HepG2 (cell line): ENCODE measurements at regions not wholly inside any gene's neighbourhood (a gene's known extent, or its start where the extent isn't known, plus 50 kb on each side); places are given as distances from the start of the nearest gene placed in this dataset.

Experiments used
- ATAC-seq: fragments of 200-7000 bp; cut with Tn5 transposase; 3 replicates; pipeline ENCODE4 v1.9.1; 2020; ENCODE audit warnings: mild to moderate bottlenecking, moderate library complexity
- BruUV-seq: library from RNA; stranded (reverse); fragments of 400-500 nt; replicated peaks from 2 replicates; lab custom pipeline; 2021; lab: Mats Ljungman, UMichigan
- CTCF ChIA-PET: fragments of 300-600 bp; formaldehyde crosslinking; extraction: SDS; loops from one replicate; lab custom pipeline; 2021; ENCODE audit warnings: low total read pairs, inconsistent platforms, low intra/inter-chr PET ratio; lab: Yijun Ruan, JAX
- POLR2A ChIA-PET: fragments of 350-600 bp; sonication (Branson Sonifier 250); formaldehyde crosslinking; loops from one replicate; lab custom pipeline; 2020; ENCODE audit warnings: antibody characterized with exemption, inconsistent platforms; lab: Yijun Ruan, JAX
- DNase-seq: peaks from one replicate; pipeline ENCODE4 v3.0.0-alpha.2; 2015; ENCODE audit warnings: low spot score
- FAIRE-seq: peaks from 3 replicates; lab custom pipeline; 2011; peaks lifted over from hg19 to GRCh38; lab: Jason Lieb, UNC
- H2AFZ ChIP-seq: one replicate; pipeline ENCODE4 v1.6.1; 2011; ENCODE audit warnings: low read length, inconsistent platforms
- H3K27ac ChIP-seq: fragments of 300-600 bp; 3 replicates; pipeline ENCODE4 v1.8.0; 2011; ENCODE audit warnings: mixed run types, mild to moderate bottlenecking, mixed read lengths, low read length, inconsistent platforms; ENCODE audit not compliant: insufficient read depth; ENCODE audit errors: extremely low read length
- H3K27me3 ChIP-seq, 2 experiments: fragments of 200-600 bp in 1 of 2; 2 replicates in 1 of 2; 3 replicates in 1 of 2; pipeline versions ENCODE4 v1.6.0 to v1.8.0; 2011; ENCODE audit warnings: low read length in 2 of 2, mild to moderate bottlenecking in 2 of 2, moderate library complexity in 2 of 2, inconsistent platforms in 1 of 2; ENCODE audit not compliant: insufficient read depth in 2 of 2, control insufficient read depth in 1 of 2
- H3K36me3 ChIP-seq, 2 experiments: fragments of 200-600 bp in 1 of 2; replicated peaks in 1 of 2; 2 replicates in 1 of 2; 3 replicates in 1 of 2; pipeline versions ENCODE4 v1.5.1 to v1.8.0; 2011; ENCODE audit warnings: low read length in 2 of 2, inconsistent platforms in 1 of 2; ENCODE audit not compliant: insufficient read depth in 2 of 2, control insufficient read depth in 1 of 2
- H3K4me1 ChIP-seq: 2 replicates; pipeline ENCODE4 v1.5.1; 2012; ENCODE audit warnings: low read length, inconsistent platforms; ENCODE audit not compliant: insufficient read depth
- H3K4me2 ChIP-seq: 2 replicates; pipeline ENCODE4 v1.6.0; 2011; ENCODE audit warnings: low read depth, low read length, inconsistent platforms
- H3K4me3 ChIP-seq, 3 experiments: fragments of 200-600 bp in 1 of 3; sonication (generic), shearing (Covaris generic) in 1 of 3; replicated peaks in 1 of 3; 2 replicates each; pipeline ENCODE4 v1.5.1; 2011 to 2016; ENCODE audit warnings: low read length in 3 of 3, inconsistent platforms in 2 of 3, low read depth in 2 of 3, mild to moderate bottlenecking in 2 of 3, control low read depth in 1 of 3, mixed read lengths in 1 of 3; ENCODE audit not compliant: insufficient read depth in 1 of 3
- H3K79me2 ChIP-seq: one replicate; pipeline ENCODE4 v1.6.1; 2011; ENCODE audit warnings: low read length, inconsistent platforms; ENCODE audit not compliant: insufficient read depth
- H3K9ac ChIP-seq: 2 replicates; pipeline ENCODE4 v1.6.0; 2011; ENCODE audit warnings: mild to moderate bottlenecking, low read depth, low read length, inconsistent platforms; ENCODE audit not compliant: insufficient read depth
- H3K9me3 ChIP-seq: 2 replicates; pipeline ENCODE4 v1.5.1; 2012; ENCODE audit warnings: mild to moderate bottlenecking, low read length
- H4K20me1 ChIP-seq: 2 replicates; pipeline ENCODE4 v1.6.0; 2011; ENCODE audit warnings: inconsistent platforms, mild to moderate bottlenecking, low read length, moderate library complexity; ENCODE audit not compliant: insufficient read depth
- HNRNPH1 ChIP-seq: fragments of 200-400 bp; formaldehyde crosslinking; optimal IDR thresholded peaks from 2 replicates; pipeline ENCODE3; 2017; ENCODE audit warnings: mild to moderate bottlenecking, low read depth, low read length
- MAFG ChIP-seq: sonication (generic); formaldehyde crosslinking; IDR thresholded peaks from 2 replicates; pipeline ENCODE4 v1.5.1; 2020; ENCODE audit warnings: mild to moderate bottlenecking, missing genetic modification reagents
- RCOR2 ChIP-seq: IDR thresholded peaks from 2 replicates; pipeline ENCODE4 v1.6.1; 2016; ENCODE audit warnings: missing biosample characterization, missing genetic modification reagents
- ZNF205 ChIP-seq: IDR thresholded peaks from 2 replicates; pipeline ENCODE4 v1.6.1; 2018; ENCODE audit warnings: missing biosample characterization, missing genetic modification reagents
- ZNF570 ChIP-seq: sonication (generic); formaldehyde crosslinking; IDR thresholded peaks from 2 replicates; pipeline ENCODE4 v1.4.0; 2020; ENCODE audit warnings: mild to moderate bottlenecking, missing genetic modification reagents, borderline replicate concordance
- ZNF605 ChIP-seq: sonication (generic); formaldehyde crosslinking; IDR thresholded peaks from 2 replicates; pipeline ENCODE4 v1.8.0; 2022; ENCODE audit warnings: mild to moderate bottlenecking, missing genetic modification reagents
- WGBS: methylation state at CpG from one replicate; pipeline ENCODE4 v1.1.6; 2017; ENCODE audit warnings: low lambda C conversion rate; 5-methylcytosine and 5-hydroxymethylcytosine counted together
- in situ Hi-C: cut with HindIII; loops from 2 replicates; pipeline ENCODE4 v1.10.0; 2017; ENCODE audit warnings: low pct_unique_long_range_greater_than_20kb; ENCODE audit not compliant: extremely low pct_ligation_motif_present
- intact Hi-C: fragments of 100-400 bp; cut with micrococcal nuclease; formaldehyde crosslinking; loops from one replicate; pipeline ENCODE4 v1.10.0; 2022; ENCODE audit not compliant: unreplicated experiment
- TF ChIP-seq, protein P1 (sequence below): sonication (generic); formaldehyde crosslinking; IDR thresholded peaks from 2 replicates; pipeline ENCODE4 v1.5.0; 2020; ENCODE audit warnings: missing genetic modification reagents
- TF ChIP-seq, protein P2 (sequence below): sonication (generic); formaldehyde crosslinking; IDR thresholded peaks from 2 replicates; pipeline ENCODE4; 2020; ENCODE audit warnings: missing genetic modification reagents, mild to moderate bottlenecking, borderline replicate concordance
- TF ChIP-seq, protein P3 (sequence below): sonication (generic); formaldehyde crosslinking; IDR thresholded peaks from 2 replicates; pipeline ENCODE4 v1.4.0; 2020; ENCODE audit warnings: missing genetic modification reagents
- TF ChIP-seq, protein P4 (sequence below): IDR thresholded peaks from 2 replicates; pipeline ENCODE4 v1.6.1; 2016
- TF ChIP-seq, protein P5 (sequence below): IDR thresholded peaks from 2 replicates; pipeline ENCODE4 v1.6.1; 2016

- TF ChIP-seq ZNF205, result no peak
These were observed 100.8 kb downstream of the DLL1 start (continued) for GRCh38 chr6:170190046-170190445.

- TF ChIP-seq, protein P1, sequence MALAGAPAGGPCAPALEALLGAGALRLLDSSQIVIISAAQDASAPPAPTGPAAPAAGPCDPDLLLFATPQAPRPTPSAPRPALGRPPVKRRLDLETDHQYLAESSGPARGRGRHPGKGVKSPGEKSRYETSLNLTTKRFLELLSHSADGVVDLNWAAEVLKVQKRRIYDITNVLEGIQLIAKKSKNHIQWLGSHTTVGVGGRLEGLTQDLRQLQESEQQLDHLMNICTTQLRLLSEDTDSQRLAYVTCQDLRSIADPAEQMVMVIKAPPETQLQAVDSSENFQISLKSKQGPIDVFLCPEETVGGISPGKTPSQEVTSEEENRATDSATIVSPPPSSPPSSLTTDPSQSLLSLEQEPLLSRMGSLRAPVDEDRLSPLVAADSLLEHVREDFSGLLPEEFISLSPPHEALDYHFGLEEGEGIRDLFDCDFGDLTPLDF (CRISPR knock-in tag), result no peak
- TF ChIP-seq ZNF570 (no peak), RCOR2 (CRISPR knock-in tag) (no peak), HNRNPH1 (no peak), ZNF605 (CRISPR knock-in tag) (no peak), MAFG (CRISPR knock-in tag) (no peak)
- TF ChIP-seq, protein P2, sequence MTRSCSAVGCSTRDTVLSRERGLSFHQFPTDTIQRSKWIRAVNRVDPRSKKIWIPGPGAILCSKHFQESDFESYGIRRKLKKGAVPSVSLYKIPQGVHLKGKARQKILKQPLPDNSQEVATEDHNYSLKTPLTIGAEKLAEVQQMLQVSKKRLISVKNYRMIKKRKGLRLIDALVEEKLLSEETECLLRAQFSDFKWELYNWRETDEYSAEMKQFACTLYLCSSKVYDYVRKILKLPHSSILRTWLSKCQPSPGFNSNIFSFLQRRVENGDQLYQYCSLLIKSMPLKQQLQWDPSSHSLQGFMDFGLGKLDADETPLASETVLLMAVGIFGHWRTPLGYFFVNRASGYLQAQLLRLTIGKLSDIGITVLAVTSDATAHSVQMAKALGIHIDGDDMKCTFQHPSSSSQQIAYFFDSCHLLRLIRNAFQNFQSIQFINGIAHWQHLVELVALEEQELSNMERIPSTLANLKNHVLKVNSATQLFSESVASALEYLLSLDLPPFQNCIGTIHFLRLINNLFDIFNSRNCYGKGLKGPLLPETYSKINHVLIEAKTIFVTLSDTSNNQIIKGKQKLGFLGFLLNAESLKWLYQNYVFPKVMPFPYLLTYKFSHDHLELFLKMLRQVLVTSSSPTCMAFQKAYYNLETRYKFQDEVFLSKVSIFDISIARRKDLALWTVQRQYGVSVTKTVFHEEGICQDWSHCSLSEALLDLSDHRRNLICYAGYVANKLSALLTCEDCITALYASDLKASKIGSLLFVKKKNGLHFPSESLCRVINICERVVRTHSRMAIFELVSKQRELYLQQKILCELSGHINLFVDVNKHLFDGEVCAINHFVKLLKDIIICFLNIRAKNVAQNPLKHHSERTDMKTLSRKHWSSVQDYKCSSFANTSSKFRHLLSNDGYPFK (CRISPR knock-in tag), result no peak
- TF ChIP-seq, protein P3, sequence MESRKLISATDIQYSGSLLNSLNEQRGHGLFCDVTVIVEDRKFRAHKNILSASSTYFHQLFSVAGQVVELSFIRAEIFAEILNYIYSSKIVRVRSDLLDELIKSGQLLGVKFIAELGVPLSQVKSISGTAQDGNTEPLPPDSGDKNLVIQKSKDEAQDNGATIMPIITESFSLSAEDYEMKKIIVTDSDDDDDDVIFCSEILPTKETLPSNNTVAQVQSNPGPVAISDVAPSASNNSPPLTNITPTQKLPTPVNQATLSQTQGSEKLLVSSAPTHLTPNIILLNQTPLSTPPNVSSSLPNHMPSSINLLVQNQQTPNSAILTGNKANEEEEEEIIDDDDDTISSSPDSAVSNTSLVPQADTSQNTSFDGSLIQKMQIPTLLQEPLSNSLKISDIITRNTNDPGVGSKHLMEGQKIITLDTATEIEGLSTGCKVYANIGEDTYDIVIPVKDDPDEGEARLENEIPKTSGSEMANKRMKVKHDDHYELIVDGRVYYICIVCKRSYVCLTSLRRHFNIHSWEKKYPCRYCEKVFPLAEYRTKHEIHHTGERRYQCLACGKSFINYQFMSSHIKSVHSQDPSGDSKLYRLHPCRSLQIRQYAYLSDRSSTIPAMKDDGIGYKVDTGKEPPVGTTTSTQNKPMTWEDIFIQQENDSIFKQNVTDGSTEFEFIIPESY (CRISPR knock-in tag), result no peak
- TF ChIP-seq, protein P4, sequence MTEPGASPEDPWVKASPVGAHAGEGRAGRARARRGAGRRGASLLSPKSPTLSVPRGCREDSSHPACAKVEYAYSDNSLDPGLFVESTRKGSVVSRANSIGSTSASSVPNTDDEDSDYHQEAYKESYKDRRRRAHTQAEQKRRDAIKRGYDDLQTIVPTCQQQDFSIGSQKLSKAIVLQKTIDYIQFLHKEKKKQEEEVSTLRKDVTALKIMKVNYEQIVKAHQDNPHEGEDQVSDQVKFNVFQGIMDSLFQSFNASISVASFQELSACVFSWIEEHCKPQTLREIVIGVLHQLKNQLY (CRISPR knock-in tag), result no peak
- TF ChIP-seq, protein P5, sequence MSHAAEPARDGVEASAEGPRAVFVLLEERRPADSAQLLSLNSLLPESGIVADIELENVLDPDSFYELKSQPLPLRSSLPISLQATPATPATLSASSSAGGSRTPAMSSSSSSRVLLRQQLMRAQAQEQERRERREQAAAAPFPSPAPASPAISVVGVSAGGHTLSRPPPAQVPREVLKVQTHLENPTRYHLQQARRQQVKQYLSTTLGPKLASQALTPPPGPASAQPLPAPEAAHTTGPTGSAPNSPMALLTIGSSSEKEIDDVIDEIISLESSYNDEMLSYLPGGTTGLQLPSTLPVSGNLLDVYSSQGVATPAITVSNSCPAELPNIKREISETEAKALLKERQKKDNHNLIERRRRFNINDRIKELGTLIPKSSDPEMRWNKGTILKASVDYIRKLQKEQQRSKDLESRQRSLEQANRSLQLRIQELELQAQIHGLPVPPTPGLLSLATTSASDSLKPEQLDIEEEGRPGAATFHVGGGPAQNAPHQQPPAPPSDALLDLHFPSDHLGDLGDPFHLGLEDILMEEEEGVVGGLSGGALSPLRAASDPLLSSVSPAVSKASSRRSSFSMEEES (CRISPR knock-in tag), result no peak
- Histone ChIP-seq H3K4me2 (no peak overlapping the region), H3K27me3 (peaks cover 20 to 68% of the 10 kb centered on the region in 2 experiments), H3K9me3 (no peaks in the 10 kb centered on the region), H3K4me3 (no peak overlapping the region), H2AFZ (no peak overlapping the region), H3K36me3 (no peaks in the 10 kb centered on the region), H3K27ac (no peak overlapping the region), H4K20me1 (no peaks in the 10 kb centered on the region), H3K4me1 (no peaks in the 10 kb centered on the region), H3K9ac (no peak overlapping the region), H3K79me2 (no peaks in the 10 kb centered on the region)
- WGBS, result 29% methylated on average over 12 of the region's 12 CpGs
- CTCF ChIA-PET, result no interaction called here
- no peak for FAIRE-seq
- BruUV-seq, result no TSS peak
- ATAC-seq, result no peak
- no peak for DNase-seq
- intact Hi-C loops, result no loop called here
- in situ Hi-C loops, result no loop called here
- POLR2A ChIA-PET, result no interaction called here
These were observed 101.6 kb downstream of the DLL1 start for GRCh38 chr6:170189236-170189635.
